HG02588 (cell line): ENCODE measurements at regions not wholly inside any gene's neighbourhood (a gene's known extent, or its start where the extent isn't known, plus 50 kb on each side); places are given as distances from the start of the nearest gene placed in this dataset.
A peak's percentile ranks its signal among the peaks of the same experiment; 100 is the strongest.
"Not testable (repeated sequence)": the region's sequence is repeated elsewhere in the genome, so short reads cannot be mapped to it uniquely, and the experiment has no call there.

Experiments
- ATAC-seq: cut with Tn5 transposase; IDR thresholded peaks from one replicate; pipeline ENCODE4 v1.9.1; 2021; ENCODE audit warnings: mild to moderate bottlenecking, moderate library complexity; ENCODE audit not compliant: unreplicated experiment

DNA sequence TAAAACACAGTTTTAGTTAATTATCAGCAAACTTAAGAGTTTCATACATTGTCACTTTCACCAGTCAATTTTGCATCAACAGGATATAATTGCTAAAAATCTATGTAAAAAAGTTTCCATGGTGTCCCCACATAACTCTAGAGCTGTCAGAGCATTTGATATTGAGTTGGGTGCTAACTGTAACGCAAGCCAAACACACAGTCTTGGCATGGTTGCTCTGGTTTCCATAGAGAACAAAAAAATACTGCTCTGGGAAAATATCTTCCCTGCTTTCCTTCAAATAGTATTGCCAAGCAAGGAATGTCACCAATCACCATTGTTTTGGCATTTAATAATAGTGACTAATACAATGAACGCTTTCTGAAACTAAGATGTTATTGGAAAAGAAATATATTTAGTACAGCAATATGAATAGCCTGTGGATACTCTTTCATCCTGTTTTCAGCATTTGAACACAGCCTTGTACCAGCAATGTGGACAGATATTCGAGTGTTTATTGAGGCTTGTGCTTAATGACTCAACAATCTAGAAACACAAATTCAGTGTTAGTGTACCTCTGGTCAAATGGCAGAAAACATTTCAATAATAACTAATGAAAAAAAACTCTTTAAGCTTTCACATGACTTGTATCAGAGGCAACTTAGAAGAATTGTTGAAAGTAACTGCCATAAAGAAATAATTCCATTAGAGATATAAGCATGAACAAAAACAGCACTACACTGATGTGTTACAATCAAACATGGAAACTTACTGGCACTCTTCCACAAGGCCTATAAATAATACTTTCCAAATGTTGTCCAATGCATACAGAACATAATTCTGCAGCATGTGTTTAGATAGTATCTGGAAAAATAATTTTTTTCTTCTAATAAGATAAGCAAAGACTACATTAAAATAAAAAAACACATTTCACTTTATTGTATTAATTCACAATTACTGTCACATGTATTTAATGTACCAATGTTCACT lies 1469.5 kb upstream of the CELF2 start:
- ATAC-seq, result no peak

DNA sequence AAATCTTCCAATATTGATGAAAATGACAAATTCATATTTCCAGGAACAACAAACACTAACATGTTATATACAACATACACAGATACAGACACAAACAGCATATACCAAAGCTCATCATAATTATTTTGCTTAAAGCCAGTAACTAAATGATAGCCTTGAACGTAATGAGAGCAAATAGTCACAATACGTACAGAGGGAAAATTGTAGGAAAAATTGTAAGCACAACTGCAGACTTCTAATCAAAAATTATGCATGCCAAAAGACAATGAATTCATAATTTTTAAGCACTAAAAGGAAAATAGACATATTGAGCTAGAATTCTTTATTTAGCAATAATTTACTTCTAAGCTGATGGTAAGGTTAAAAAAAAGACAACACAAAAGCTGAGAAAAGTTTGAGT lies 1466.9 kb upstream of the CELF2 start:
- ATAC-seq, result no peak

DNA sequence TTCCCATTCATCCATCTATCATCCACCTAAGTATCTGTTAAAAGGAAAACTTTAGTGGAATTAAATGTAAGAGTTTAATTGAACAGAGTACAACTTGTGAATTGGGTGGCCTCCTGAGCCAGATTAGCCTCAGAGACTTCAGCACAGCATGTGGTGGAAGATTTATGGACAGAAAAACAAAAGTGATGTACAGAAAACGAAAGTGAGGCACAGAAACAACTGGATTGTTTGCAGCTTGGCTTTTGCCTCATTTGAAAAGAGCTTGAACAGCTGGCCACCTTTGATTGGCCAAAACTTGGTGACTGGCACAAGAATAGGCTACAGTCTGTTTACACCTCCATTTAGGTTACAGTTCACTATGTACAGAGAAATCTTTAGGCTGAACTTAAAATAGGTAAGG lies 1463.4 kb upstream of the CELF2 start:
- ATAC-seq, result no peak

- no peak for ATAC-seq
These were observed 1456.7 kb upstream of the CELF2 start for GRCh38 chr10:9560976-9561375.

- ATAC-seq, result no peak
These were observed 1455.7 kb upstream of the CELF2 start for GRCh38 chr10:9561821-9562505.

- ATAC-seq, result no peak
These were observed 1439.9 kb upstream of the CELF2 start for GRCh38 chr10:9577746-9578145.

DNA sequence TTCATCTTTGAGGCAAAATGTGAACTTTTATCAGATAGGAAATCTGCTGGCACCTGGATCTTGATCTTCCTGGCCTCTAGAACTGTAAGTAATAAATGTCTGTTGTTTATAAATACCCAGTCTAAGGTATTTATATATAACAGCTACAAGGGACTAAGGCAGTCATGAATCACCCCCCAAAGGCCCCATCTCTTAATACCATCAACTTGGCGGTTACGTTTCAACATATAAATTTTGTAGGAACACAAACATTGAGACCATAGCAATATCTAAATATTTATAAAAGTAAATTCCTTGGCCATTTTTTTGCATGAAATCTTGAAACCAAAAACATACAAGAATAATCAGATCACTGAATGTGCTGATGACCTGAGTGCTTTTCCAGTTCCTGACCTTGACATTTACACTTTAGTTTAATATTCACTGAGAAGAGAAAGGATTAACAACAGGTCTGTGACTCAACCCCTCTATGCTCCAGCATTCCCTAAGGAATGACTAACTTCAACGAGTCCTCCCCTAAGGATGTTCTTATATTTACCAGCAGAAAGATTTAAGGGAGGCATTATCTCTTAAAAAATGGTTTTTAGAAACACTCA lies 1438.5 kb upstream of the CELF2 start:
- ATAC-seq, result no peak

DNA sequence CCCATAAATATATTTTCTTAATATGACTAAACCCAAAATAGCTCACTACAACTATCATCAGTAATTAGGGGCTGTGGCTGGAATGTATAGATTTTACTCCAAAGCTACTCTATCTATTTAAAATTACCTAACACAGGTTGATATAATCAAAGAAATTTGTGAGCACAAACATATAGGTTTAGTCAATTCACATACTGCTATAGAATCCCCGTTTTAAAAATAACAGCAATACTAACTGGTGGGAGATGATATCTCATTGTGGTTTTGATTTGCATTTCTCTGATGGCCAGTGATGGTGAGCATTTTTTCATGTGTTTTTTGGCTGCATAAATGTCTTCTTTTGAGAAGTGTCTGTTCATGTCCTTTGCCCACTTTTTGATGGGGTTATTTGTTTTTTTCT lies 1434.9 kb upstream of the CELF2 start:
- ATAC-seq, result not testable (repeated sequence)

GRCh38 chr10:9596368-9596920 lies 1421.2 kb upstream of the CELF2 start:
- ATAC-seq, result no peak

DNA sequence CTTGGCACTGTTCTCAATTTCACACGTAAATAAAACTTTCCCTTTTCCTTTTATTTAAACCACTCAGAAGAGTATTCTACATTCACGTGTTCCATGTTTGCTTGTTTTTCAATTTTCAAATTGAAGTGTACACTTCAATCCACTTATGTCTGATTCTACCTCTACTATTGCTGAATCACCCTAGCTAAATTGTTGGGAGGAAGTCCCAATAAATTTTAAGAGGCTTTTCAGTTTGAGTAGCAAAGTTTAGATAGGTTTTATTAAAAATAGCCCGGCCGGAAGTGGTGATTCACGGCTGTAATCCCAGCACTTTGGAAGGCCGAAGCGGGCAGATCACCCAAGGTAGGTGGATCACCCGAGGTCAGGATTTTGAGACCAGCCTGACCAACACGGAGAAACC lies 1414.7 kb upstream of the CELF2 start:
- no peak for ATAC-seq

DNA sequence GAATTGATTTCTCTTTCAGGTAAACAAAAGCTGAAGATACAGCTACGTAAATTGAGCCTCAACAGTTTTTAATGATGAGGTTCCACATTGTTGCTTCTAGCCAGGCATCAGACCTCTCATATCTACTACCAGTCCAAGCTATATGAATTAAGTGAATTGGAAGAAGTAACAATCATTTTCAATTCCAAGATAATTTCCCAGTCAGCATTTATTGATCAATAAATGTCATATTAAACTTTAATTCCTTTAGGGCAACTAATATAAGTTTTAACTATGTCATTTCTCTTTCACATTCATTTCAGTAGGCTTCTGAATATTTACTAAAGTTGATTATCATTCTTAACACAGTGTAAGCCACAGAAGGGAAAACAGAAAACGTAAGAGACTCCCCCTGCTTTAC lies 1413.7 kb upstream of the CELF2 start:
- ATAC-seq, result no peak

GRCh38 chr10:9605231-9605630 lies 1412.4 kb upstream of the CELF2 start:
- no peak for ATAC-seq

- no peak for ATAC-seq
These were observed 1409.1 kb upstream of the CELF2 start for GRCh38 chr10:9608602-9609001.

GRCh38 chr10:9613338-9614075 lies 1404.2 kb upstream of the CELF2 start:
- ATAC-seq, result peak; percentile 55

GRCh38 chr10:9615189-9615588 lies 1402.5 kb upstream of the CELF2 start:
- ATAC-seq, result no peak

DNA sequence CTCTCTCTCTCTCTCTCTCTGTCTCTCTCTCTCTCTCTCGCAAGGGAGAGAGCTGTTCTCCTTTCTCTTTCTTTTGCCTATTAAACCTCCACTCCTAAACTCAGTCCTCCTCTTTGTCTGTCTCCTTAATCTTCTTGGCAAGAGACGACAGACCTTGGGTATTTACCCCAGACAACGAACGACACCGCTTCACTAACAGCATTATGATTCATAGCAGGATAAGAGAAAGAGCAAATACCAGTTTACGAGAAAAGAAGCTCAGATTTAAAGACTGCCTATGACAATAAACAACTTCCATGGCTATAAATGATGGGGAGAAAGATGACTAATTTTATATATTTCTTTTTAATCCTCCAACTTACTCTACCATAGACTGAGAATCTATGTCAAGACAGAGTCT lies 1396.5 kb upstream of the CELF2 start:
- no peak for ATAC-seq

GRCh38 chr10:9625304-9625703 lies 1392.4 kb upstream of the CELF2 start:
- ATAC-seq, result no peak

- no peak for ATAC-seq
These were observed 1383.2 kb upstream of the CELF2 start for GRCh38 chr10:9634466-9634865.

GRCh38 chr10:9635691-9636090 lies 1382.0 kb upstream of the CELF2 start:
- ATAC-seq, result no peak

GRCh38 chr10:9636216-9636615 lies 1381.5 kb upstream of the CELF2 start:
- ATAC-seq, result no peak

GRCh38 chr10:9643782-9644181 lies 1373.9 kb upstream of the CELF2 start:
- no peak for ATAC-seq
